KMS-11 (cell line): ENCODE measurements at regions not wholly inside any gene's neighbourhood (a gene's known extent, or its start where the extent isn't known, plus 50 kb on each side); places are given as distances from the start of the nearest gene placed in this dataset.
A peak's percentile ranks its signal among the peaks of the same experiment; 100 is the strongest.
"Not testable (repeated sequence)": the region's sequence is repeated elsewhere in the genome, so short reads cannot be mapped to it uniquely, and the experiment has no call there.

Experiments used
- H2AFZ ChIP-seq: fragments of 200-600 bp; sonication (generic); 2 replicates; pipeline ENCODE4 v1.6.1; 2016; ENCODE audit warnings: antibody characterized with exemption, mixed run types, low read depth
- H3K27ac ChIP-seq: fragments of 200-600 bp; sonication (generic); 2 replicates; pipeline ENCODE4 v1.6.1; 2016; ENCODE audit warnings: mild to moderate bottlenecking, mixed run types
- H3K27me3 ChIP-seq: fragments of 200-600 bp; sonication (generic); 2 replicates; pipeline ENCODE4 v1.6.1; 2017; ENCODE audit warnings: mild to moderate bottlenecking, low read depth, mixed run types, moderate library complexity; ENCODE audit not compliant: insufficient read depth
- H3K36me3 ChIP-seq: fragments of 200-600 bp; sonication (generic); 2 replicates; pipeline ENCODE4 v1.6.1; 2017; ENCODE audit warnings: mild to moderate bottlenecking, mixed run types; ENCODE audit not compliant: insufficient read depth
- H3K4me1 ChIP-seq: fragments of 200-600 bp; sonication (generic); 2 replicates; pipeline ENCODE4 v1.6.1; 2016; ENCODE audit warnings: mild to moderate bottlenecking, low read depth, mixed run types; ENCODE audit not compliant: poor library complexity, severe bottlenecking
- H3K4me2 ChIP-seq: fragments of 200-600 bp; sonication (generic); 2 replicates; pipeline ENCODE4 v1.7.0; 2016; ENCODE audit warnings: mild to moderate bottlenecking, mixed run types
- H3K4me3 ChIP-seq: fragments of 200-600 bp; sonication (generic); IDR thresholded peaks from 2 replicates; pipeline ENCODE4 v1.6.1; 2017; ENCODE audit warnings: low read depth, low read length, mixed read lengths; ENCODE audit not compliant: insufficient read depth
- H3K79me2 ChIP-seq: fragments of 200-600 bp; sonication (generic); 2 replicates; pipeline ENCODE4 v1.6.1; 2016; ENCODE audit warnings: low read depth, mixed run types; ENCODE audit not compliant: insufficient read depth
- H3K9ac ChIP-seq: fragments of 200-600 bp; sonication (generic); 2 replicates; pipeline ENCODE4 v1.6.1; 2016; ENCODE audit warnings: mild to moderate bottlenecking, mixed run types
- H4K20me1 ChIP-seq: fragments of 200-600 bp; sonication (generic); 2 replicates; pipeline ENCODE4 v1.6.1; 2016; ENCODE audit warnings: mild to moderate bottlenecking, mixed run types; ENCODE audit not compliant: insufficient read depth
- TF ChIP-seq, protein P1 (sequence below): fragments of 200-600 bp; sonication (generic); conservative IDR thresholded peaks from 2 replicates; pipeline ENCODE4 v1.6.1; 2017; ENCODE audit warnings: low read depth, mild to moderate bottlenecking, antibody characterized with exemption, low read length, moderate library complexity, mixed read lengths

DNA sequence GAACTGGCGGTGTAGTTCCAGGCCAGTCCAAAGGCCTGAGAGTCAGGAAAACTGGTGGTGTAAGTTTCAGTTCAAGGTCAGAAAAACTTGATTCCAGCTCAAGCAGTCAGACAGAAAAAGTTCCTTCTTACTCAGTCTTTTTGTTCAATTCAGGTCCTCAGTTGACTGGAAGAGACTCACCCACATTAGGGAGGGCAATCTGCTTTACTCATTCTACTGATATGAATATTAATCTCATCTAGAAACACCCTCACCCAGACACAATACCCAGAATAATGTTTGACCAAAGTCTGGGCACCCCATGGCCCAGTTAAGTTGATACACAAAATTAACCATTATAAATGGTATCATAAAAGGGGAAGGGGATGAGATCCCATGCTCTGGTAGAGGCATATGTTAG, 50.1 kb upstream of the LTA4H start:
- H3K4me2 ChIP-seq = no peak overlapping the region
- no peaks in the 10 kb centered on the region for H4K20me1 ChIP-seq

DNA sequence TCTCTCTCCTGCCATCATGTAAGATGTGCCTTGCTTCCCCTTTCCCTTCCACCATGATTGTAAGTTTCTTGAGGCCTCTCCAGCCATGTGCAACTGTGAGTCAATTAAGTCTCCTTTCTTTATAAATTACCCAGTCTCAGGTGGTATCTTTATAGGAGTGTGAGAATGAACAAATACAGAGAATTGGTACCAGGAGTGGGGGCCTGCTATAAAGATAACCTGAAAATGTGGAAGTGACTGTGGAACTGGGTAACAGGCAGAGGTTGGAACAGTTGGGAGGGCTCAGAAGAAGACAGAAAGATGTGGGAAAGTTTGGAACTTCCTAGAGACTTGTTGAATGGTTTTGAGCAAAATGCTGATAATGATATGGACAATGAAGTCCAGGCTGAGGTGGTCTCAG, 50.8 kb upstream of the LTA4H start:
- not testable (repeated sequence) for H3K36me3 ChIP-seq, H3K27me3 ChIP-seq, H3K27ac ChIP-seq, H4K20me1 ChIP-seq, H3K9ac ChIP-seq, H2AFZ ChIP-seq, H3K4me2 ChIP-seq, H3K4me3 ChIP-seq, H3K79me2 ChIP-seq, H3K4me1 ChIP-seq

More for the DNA sequence above, 50.1 kb upstream of the LTA4H start:
- no peaks in the 10 kb centered on the region for H3K36me3 ChIP-seq
- no peaks in the 10 kb centered on the region for H3K4me1 ChIP-seq
- TF ChIP-seq, protein P1, sequence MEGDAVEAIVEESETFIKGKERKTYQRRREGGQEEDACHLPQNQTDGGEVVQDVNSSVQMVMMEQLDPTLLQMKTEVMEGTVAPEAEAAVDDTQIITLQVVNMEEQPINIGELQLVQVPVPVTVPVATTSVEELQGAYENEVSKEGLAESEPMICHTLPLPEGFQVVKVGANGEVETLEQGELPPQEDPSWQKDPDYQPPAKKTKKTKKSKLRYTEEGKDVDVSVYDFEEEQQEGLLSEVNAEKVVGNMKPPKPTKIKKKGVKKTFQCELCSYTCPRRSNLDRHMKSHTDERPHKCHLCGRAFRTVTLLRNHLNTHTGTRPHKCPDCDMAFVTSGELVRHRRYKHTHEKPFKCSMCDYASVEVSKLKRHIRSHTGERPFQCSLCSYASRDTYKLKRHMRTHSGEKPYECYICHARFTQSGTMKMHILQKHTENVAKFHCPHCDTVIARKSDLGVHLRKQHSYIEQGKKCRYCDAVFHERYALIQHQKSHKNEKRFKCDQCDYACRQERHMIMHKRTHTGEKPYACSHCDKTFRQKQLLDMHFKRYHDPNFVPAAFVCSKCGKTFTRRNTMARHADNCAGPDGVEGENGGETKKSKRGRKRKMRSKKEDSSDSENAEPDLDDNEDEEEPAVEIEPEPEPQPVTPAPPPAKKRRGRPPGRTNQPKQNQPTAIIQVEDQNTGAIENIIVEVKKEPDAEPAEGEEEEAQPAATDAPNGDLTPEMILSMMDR = no peak
- no peak overlapping the region for H3K4me3 ChIP-seq
- no peaks in the 10 kb centered on the region for H3K27me3 ChIP-seq
- no peak overlapping the region for H2AFZ ChIP-seq
- H3K79me2 ChIP-seq = no peaks in the 10 kb centered on the region
- no peak overlapping the region for H3K27ac ChIP-seq
- no peak overlapping the region for H3K9ac ChIP-seq

DNA sequence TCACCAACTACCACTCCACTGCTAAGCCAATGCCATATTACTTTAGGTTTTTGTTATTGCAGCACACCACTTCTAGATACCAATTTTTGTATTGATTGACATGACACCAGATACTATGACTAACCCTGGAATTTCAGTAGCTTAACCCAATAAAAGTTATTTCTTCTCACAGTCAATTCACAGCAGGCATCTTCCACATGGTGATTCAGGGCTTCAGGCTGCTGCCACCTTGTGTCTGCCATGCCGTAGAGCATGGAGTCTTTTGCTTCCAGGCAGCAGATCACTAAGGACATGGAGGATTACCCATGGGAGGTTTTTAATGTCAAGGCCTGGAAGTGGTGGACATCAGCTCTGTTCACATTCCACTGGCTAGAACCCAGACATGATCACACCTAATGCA, 56.4 kb upstream of the LTA4H start:
- no peaks in the 10 kb centered on the region for H4K20me1 ChIP-seq
- TF ChIP-seq, protein P1 = 0 out of 2 replicates have a peak, but pooled peaks have one; percentile 15
- no peak overlapping the region for H3K4me2 ChIP-seq
- H3K36me3 ChIP-seq = no peaks in the 10 kb centered on the region
- no peaks in the 10 kb centered on the region for H3K27me3 ChIP-seq
- H3K79me2 ChIP-seq = no peaks in the 10 kb centered on the region
- H3K27ac ChIP-seq = no peak overlapping the region
- H3K4me3 ChIP-seq = no peak overlapping the region
- H3K4me1 ChIP-seq = no peaks in the 10 kb centered on the region
- H3K9ac ChIP-seq = no peak overlapping the region
- no peak overlapping the region for H2AFZ ChIP-seq

DNA sequence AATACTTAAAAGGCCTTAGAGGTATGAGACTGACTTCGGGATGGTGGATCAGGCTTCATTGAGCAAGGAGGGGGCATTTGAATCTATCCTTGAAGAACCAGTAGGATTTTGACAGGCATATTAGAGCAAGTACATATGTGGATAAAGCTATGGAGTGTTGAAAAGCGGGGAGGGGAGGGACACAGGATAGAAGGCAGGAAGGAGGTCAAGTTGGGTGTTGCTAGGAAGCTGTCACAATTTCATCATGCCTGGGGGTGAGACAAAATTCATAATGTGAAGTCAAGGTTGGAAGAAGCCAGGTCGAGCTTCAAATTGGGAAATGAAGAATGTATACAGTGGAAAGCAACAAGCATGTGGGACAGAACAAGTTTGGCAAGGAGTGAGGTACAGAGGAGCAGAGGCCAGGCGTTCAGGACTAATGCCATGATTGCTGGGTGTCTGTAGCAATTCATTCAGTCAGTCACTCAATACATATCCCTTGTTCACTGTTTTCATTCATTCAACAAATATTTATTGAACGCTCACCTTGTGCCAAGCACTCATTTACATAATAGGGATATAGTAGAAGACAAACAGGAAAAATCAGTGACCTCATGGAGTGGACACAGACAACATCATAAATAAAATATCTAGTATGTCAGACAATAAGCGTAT, 58.3 kb upstream of the LTA4H start:
- Histone ChIP-seq H3K4me2 (no peak overlapping the region), H3K9ac (no peak overlapping the region), H4K20me1 (no peaks in the 10 kb centered on the region), H3K4me3 (no peak overlapping the region), H3K79me2 (no peaks in the 10 kb centered on the region), H3K27ac (no peak overlapping the region), H2AFZ (no peak overlapping the region), H3K27me3 (no peaks in the 10 kb centered on the region), H3K36me3 (no peaks in the 10 kb centered on the region), H3K4me1 (no peaks in the 10 kb centered on the region)
- TF ChIP-seq, protein P1 = no peak

DNA sequence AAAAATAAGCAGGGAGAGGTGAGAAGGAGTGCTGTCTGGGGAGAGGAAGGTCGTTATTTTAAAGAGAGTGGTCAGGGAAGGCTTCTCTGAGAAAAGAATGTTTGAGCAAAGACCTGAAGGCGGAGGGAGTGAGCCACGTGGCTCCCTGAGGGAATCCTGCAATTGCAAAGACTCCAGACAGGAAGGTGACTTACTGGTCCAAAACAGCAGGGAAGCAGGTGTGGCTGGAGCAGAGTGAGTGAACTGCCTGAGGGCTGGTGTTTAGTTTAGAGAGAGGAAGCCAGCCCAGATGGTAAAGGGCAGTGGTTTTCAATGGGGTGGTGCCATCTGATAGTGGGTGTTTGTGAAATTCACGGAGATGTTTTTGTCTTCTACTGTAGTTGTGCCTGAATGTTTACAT, 58.8 kb upstream of the LTA4H start:
- Histone ChIP-seq H3K4me1 (no peaks in the 10 kb centered on the region), H3K4me2 (no peak overlapping the region), H3K27ac (no peak overlapping the region), H3K9ac (no peak overlapping the region), H3K36me3 (no peaks in the 10 kb centered on the region), H3K4me3 (no peak overlapping the region), H2AFZ (no peak overlapping the region), H3K27me3 (no peaks in the 10 kb centered on the region), H3K79me2 (no peaks in the 10 kb centered on the region), H4K20me1 (no peaks in the 10 kb centered on the region)
- TF ChIP-seq, protein P1 = no peak
